PC-3 (cell line): ENCODE measurements at regions not wholly inside any gene's neighbourhood (a gene's known extent, or its start where the extent isn't known, plus 50 kb on each side); places are given as distances from the start of the nearest gene placed in this dataset.

Source experiments
- ATAC-seq: fragments of 200-7000 bp; cut with Tn5 transposase; 2 replicates; pipeline ENCODE4 v1.9.1; 2020; ENCODE audit warnings: mild to moderate bottlenecking, moderate library complexity
- BruUV-seq: library from RNA; stranded (reverse); fragments of 400-500 nt; replicated peaks from 2 replicates; lab custom pipeline; 2021; lab: Mats Ljungman, UMichigan
- CTCF ChIA-PET: fragments of 300-600 bp; sonication (Branson Sonifier 250); formaldehyde crosslinking; loops from one replicate; lab custom pipeline; 2022; ENCODE audit warnings: antibody characterized with exemption; lab: Charles Lee
- POLR2A ChIA-PET: fragments of 300-600 bp; sonication (Branson Sonifier 250); formaldehyde crosslinking; loops from one replicate; lab custom pipeline; 2022; ENCODE audit warnings: antibody characterized with exemption; ENCODE audit not compliant: unreplicated experiment; lab: Charles Lee
- DNase-seq: peaks from one replicate; pipeline ENCODE4 v3.0.0-alpha.2; 2015
- H2AFZ ChIP-seq: fragments of 300-600 bp; sonication (generic); 2 replicates; pipeline ENCODE4 v1.6.0; 2016; ENCODE audit warnings: antibody characterized with exemption, low read length
- H3F3A ChIP-seq: fragments of 300-600 bp; sonication (generic); one replicate; pipeline ENCODE4 v1.6.0; 2017; ENCODE audit warnings: antibody characterized with exemption, low read length, control low read depth, mild to moderate bottlenecking; ENCODE audit not compliant: unreplicated experiment
- H3K27ac ChIP-seq: fragments of 300-600 bp; sonication (generic); 2 replicates; pipeline ENCODE4 v1.5.1; 2016; ENCODE audit warnings: mild to moderate bottlenecking, low read length
- H3K27me3 ChIP-seq: fragments of 300-600 bp; sonication (generic); 2 replicates; pipeline ENCODE4 v1.6.1; 2016; ENCODE audit warnings: low read length, mixed read lengths
- H3K36me3 ChIP-seq: fragments of 300-600 bp; sonication (generic); 2 replicates; pipeline ENCODE4 v1.6.1; 2016; ENCODE audit warnings: low read depth, mixed run types, low read length, mixed read lengths
- H3K4me1 ChIP-seq: fragments of 300-600 bp; sonication (generic); 2 replicates; pipeline ENCODE4 v1.5.1; 2016; ENCODE audit warnings: low read length; ENCODE audit not compliant: insufficient read depth
- H3K4me2 ChIP-seq: fragments of 300-600 bp; sonication (generic); 2 replicates; pipeline ENCODE4 v1.6.0; 2016; ENCODE audit warnings: low read length
- H3K4me3 ChIP-seq: fragments of 300-600 bp; sonication (generic); 2 replicates; pipeline ENCODE4 v1.5.1; 2016; ENCODE audit warnings: mild to moderate bottlenecking, low read length, mixed read lengths
- H3K79me2 ChIP-seq: fragments of 300-600 bp; sonication (generic); 2 replicates; pipeline ENCODE4 v1.6.1; 2017; ENCODE audit warnings: low read length, mixed read lengths
- H3K9ac ChIP-seq: fragments of 300-600 bp; sonication (generic); 2 replicates; pipeline ENCODE4 v1.6.0; 2016; ENCODE audit warnings: mild to moderate bottlenecking, low read length
- H3K9me2 ChIP-seq: fragments of 300-600 bp; sonication (generic); replicated peaks from 2 replicates; pipeline ENCODE4 v1.6.1; 2016; ENCODE audit warnings: mixed run types, low read length, mixed read lengths
- H3K9me3 ChIP-seq: fragments of 300-600 bp; sonication (generic); 2 replicates; pipeline ENCODE4 v1.6.1; 2016; ENCODE audit warnings: low read length, mixed read lengths
- H4K20me1 ChIP-seq: fragments of 300-600 bp; sonication (generic); 2 replicates; pipeline ENCODE4 v1.6.1; 2016; ENCODE audit warnings: low read length, mixed read lengths
- EZH2 ChIP-seq: fragments of 300-600 bp; sonication (generic); IDR thresholded peaks from one replicate; pipeline ENCODE4 v1.6.1; 2017; ENCODE audit warnings: antibody characterized with exemption, mild to moderate bottlenecking, low read length; ENCODE audit not compliant: unreplicated experiment
- EZH2phosphoT487 ChIP-seq: fragments of 300-600 bp; sonication (generic); IDR thresholded peaks from 2 replicates; pipeline ENCODE4 v1.6.1; 2018; ENCODE audit warnings: mild to moderate bottlenecking, antibody characterized with exemption, low read length, borderline replicate concordance
- intact Hi-C: fragments of 100-400 bp; cut with micrococcal nuclease; formaldehyde crosslinking; loops from 2 replicates; pipeline ENCODE4 v1.9.0; 2023
- TF ChIP-seq, protein P1 (sequence below): fragments of 300-600 bp; sonication (generic); conservative IDR thresholded peaks from 2 replicates; pipeline ENCODE4 v1.5.1; 2017; ENCODE audit warnings: antibody characterized with exemption, low read depth, mild to moderate bottlenecking, low read length

DNA sequence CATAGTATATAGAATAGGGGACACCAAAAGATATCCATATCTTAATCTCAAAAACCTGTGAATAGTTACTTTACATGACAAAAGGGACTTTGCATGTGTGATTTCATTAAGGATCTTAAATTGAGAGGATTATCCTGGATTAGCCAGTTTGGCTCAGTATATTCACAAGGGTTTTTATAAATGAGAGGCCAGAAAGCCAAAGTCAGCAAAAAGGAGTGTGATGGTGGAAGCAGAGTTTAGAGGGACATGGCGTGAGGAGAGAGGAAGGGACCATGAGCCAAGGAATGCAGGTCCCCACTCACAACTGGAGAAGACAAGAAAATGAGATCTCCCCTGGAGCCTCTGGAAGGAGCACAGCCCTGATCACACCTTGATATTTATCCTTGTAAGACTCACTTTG is 648.5 kb upstream of the LCORL start:
- intact Hi-C loops = no loop called here
- CTCF ChIA-PET = interaction anchor here (0.6 kb wide), 1 partner anchor 920 kb away, joined by 3 read pairs; no protein-coding TSS in a partner anchor
- no peak for ATAC-seq
- Histone ChIP-seq H3K27ac (no peak overlapping the region), H3K9me2 (no peaks in the 10 kb centered on the region), H3K79me2 (no peaks in the 10 kb centered on the region), H3K36me3 (no peaks in the 10 kb centered on the region), H4K20me1 (no peaks in the 10 kb centered on the region), H3K27me3 (no peaks in the 10 kb centered on the region), H2AFZ (no peak overlapping the region), H3F3A (no peaks in the 10 kb centered on the region), H3K4me1 (no peaks in the 10 kb centered on the region), H3K9me3 (no peaks in the 10 kb centered on the region), H3K4me3 (no peak overlapping the region), H3K9ac (no peak overlapping the region), H3K4me2 (no peak overlapping the region)
- TF ChIP-seq EZH2 (no peak), EZH2phosphoT487 (no peak)
- TF ChIP-seq, protein P1, sequence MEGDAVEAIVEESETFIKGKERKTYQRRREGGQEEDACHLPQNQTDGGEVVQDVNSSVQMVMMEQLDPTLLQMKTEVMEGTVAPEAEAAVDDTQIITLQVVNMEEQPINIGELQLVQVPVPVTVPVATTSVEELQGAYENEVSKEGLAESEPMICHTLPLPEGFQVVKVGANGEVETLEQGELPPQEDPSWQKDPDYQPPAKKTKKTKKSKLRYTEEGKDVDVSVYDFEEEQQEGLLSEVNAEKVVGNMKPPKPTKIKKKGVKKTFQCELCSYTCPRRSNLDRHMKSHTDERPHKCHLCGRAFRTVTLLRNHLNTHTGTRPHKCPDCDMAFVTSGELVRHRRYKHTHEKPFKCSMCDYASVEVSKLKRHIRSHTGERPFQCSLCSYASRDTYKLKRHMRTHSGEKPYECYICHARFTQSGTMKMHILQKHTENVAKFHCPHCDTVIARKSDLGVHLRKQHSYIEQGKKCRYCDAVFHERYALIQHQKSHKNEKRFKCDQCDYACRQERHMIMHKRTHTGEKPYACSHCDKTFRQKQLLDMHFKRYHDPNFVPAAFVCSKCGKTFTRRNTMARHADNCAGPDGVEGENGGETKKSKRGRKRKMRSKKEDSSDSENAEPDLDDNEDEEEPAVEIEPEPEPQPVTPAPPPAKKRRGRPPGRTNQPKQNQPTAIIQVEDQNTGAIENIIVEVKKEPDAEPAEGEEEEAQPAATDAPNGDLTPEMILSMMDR = no peak
- POLR2A ChIA-PET = no interaction called here
- no peak for DNase-seq
- no TSS peak for BruUV-seq

DNA sequence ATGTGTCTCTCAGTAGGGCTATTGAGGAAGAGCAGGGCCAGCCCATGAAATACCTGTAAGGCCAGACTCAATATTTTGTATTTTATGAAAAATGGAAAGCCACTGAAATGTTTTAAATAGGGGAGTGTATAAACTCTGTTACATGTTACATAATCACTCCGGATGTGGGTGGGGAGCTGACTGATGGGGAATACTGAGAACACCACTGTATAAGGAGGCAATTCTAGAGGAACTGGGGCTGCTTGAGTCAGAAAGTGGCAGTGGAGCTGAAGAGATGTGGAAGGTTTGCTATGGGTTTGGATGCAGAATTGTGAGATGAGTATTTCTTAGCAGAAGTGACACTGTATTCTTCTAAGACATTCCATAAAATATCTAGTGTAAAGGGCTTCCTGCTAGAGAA is 647.8 kb upstream of the LCORL start:
- POLR2A ChIA-PET = no interaction called here

DNA sequence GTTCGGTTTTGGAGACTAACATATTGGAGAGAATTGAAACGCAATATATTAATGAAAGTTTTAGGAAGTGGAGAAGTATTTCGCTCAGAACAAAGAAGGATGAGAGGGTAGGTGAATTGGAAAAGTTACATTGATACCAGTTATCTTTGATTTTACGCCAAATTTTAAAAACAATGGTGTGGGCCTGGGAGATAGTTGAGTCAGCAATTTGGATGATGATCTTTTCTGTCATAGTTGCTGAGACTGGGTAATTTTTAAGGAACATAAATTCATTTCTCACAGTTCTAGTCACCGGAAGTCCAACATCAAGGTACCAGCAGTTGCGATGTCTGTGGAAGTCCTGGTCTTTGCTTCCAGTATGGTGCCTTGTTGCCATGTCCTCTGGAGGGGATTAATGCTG is 644.8 kb upstream of the LCORL start:
- ATAC-seq (no peak), DNase-seq (no peak)
- Histone ChIP-seq H3F3A (no peaks in the 10 kb centered on the region), H4K20me1 (no peaks in the 10 kb centered on the region), H3K4me2 (no peak overlapping the region), H3K4me3 (no peak overlapping the region), H3K27me3 (no peaks in the 10 kb centered on the region), H3K9me3 (no peaks in the 10 kb centered on the region), H3K9ac (no peak overlapping the region), H3K9me2 (no peaks in the 10 kb centered on the region), H3K79me2 (no peaks in the 10 kb centered on the region), H3K4me1 (no peaks in the 10 kb centered on the region), H3K36me3 (no peaks in the 10 kb centered on the region), H2AFZ (no peak overlapping the region), H3K27ac (no peak overlapping the region)
- no TSS peak for BruUV-seq
- ChIA-PET POLR2A (no interaction called here), CTCF (no interaction called here)
- intact Hi-C loops = no loop called here
- TF ChIP-seq, protein P1 = no peak
- TF ChIP-seq EZH2 = no peak
- no peak for TF ChIP-seq EZH2phosphoT487

More for the DNA sequence above, 647.8 kb upstream of the LCORL start:
- no peaks in the 10 kb centered on the region for H3K27me3 ChIP-seq
- BruUV-seq = no TSS peak
- no peak overlapping the region for H3K4me2 ChIP-seq
- no peaks in the 10 kb centered on the region for H3K9me3 ChIP-seq
- H4K20me1 ChIP-seq = no peaks in the 10 kb centered on the region
- no peak for ATAC-seq
- no peaks in the 10 kb centered on the region for H3K4me1 ChIP-seq
- H3K36me3 ChIP-seq = no peaks in the 10 kb centered on the region
- CTCF ChIA-PET = no interaction called here
- H3K27ac ChIP-seq = no peak overlapping the region
- H3K9me2 ChIP-seq = no peaks in the 10 kb centered on the region
- no peak overlapping the region for H2AFZ ChIP-seq
- no peak overlapping the region for H3K9ac ChIP-seq
- intact Hi-C loops = no loop called here
- no peak for TF ChIP-seq EZH2phosphoT487
- no peak for TF ChIP-seq EZH2
- TF ChIP-seq, protein P1 = no peak
- H3F3A ChIP-seq = no peaks in the 10 kb centered on the region
- H3K79me2 ChIP-seq = no peaks in the 10 kb centered on the region
- H3K4me3 ChIP-seq = no peak overlapping the region
- no peak for DNase-seq
